Stimulated activated CD8-positive, alpha-beta memory T cell treated with anti-CD3 and anti-CD28 coated beads, Interleukin-7, amount 100 ng/mL, for 48 hours (primary cell): ENCODE measurements at regions not wholly inside any gene's neighbourhood (a gene's known extent, or its start where the extent isn't known, plus 50 kb on each side); places are given as distances from the start of the nearest gene placed in this dataset.
"Not testable (repeated sequence)": the region's sequence is repeated elsewhere in the genome, so short reads cannot be mapped to it uniquely, and the experiment has no call there.

Source experiments
- DNase-seq, 2 donors: peaks; one replicate each; pipeline ENCODE4 v3.0.0-alpha.2; 2020; ENCODE audit warnings: low read depth in 1 of 2; ENCODE audit errors: extremely low read depth in 1 of 2

- DNase-seq, result no peak
Observed at GRCh38 chr16:51869176-51869575, 677.8 kb downstream of the TOX3 start.

GRCh38 chr16:51868631-51869030 is 678.3 kb downstream of the TOX3 start:
- DNase-seq, result no peak

- DNase-seq, result no peak
Observed at GRCh38 chr16:51867386-51868065, 679.4 kb downstream of the TOX3 start.

GRCh38 chr16:51864575-51864974 is 682.4 kb downstream of the TOX3 start:
- no peak for DNase-seq

GRCh38 chr16:51854401-51854951 is 692.5 kb downstream of the TOX3 start:
- no peak for DNase-seq

- DNase-seq, result no peak
Observed at GRCh38 chr16:51853586-51853985, 693.4 kb downstream of the TOX3 start.

GRCh38 chr16:51852892-51853291 is 694.1 kb downstream of the TOX3 start:
- no peak for DNase-seq

- DNase-seq, result no peak
Observed at GRCh38 chr16:51851111-51851510, 695.8 kb downstream of the TOX3 start.

- no peak for DNase-seq
Observed at GRCh38 chr16:51849715-51850114, 697.2 kb downstream of the TOX3 start.

- no peak for DNase-seq
Observed at GRCh38 chr16:51845586-51846305, 694.7 kb upstream of the SALL1 start.

GRCh38 chr16:51839727-51840462 is 688.8 kb upstream of the SALL1 start:
- no peak for DNase-seq

GRCh38 chr16:51834794-51835193 is 683.7 kb upstream of the SALL1 start:
- DNase-seq, result no peak

GRCh38 chr16:51834133-51834532 is 683.1 kb upstream of the SALL1 start:
- no peak for DNase-seq

GRCh38 chr16:51831595-51832367 is 680.7 kb upstream of the SALL1 start:
- DNase-seq, result no peak

GRCh38 chr16:51831034-51831433 is 680.0 kb upstream of the SALL1 start:
- not testable (repeated sequence) for DNase-seq

GRCh38 chr16:51825779-51826178 is 674.7 kb upstream of the SALL1 start:
- no peak for DNase-seq

GRCh38 chr16:51822471-51822870 is 671.4 kb upstream of the SALL1 start:
- DNase-seq, result no peak

GRCh38 chr16:51821527-51821926 is 670.5 kb upstream of the SALL1 start:
- DNase-seq, result no peak

- no peak for DNase-seq
Observed at GRCh38 chr16:51820176-51820575, 669.1 kb upstream of the SALL1 start.

GRCh38 chr16:51818342-51818944 is 667.4 kb upstream of the SALL1 start:
- DNase-seq, result no peak
